T-cell (primary cell): ENCODE measurements at regions not wholly inside any gene's neighbourhood (a gene's known extent, or its start where the extent isn't known, plus 50 kb on each side); places are given as distances from the start of the nearest gene placed in this dataset.

ENCODE experiments used
- ATAC-seq, 4 experiments: fragments of 200-7000 bp in 3 of 4; fragments of 150-1000 bp in 1 of 4; cut with Tn5 transposase; replicated peaks in 1 of 4; 1 replicate in 3 of 4; 2 replicates in 1 of 4; pipeline ENCODE4 v1.10.0; 2021; ENCODE audit warnings: moderate library complexity in 3 of 4, mild to moderate bottlenecking in 2 of 4, moderate number of reproducible peaks in 1 of 4
- CTCF ChIA-PET, 2 donors: fragments of 300-600 bp; sonication (Branson Sonifier 250); formaldehyde crosslinking; loops; one replicate each; lab custom pipeline; 2022; ENCODE audit warnings: antibody characterized with exemption in 2 of 2; lab: Charles Lee
- POLR2A ChIA-PET, 2 donors: fragments of 300-600 bp; sonication (Branson Sonifier 250); formaldehyde crosslinking; loops; one replicate each; lab custom pipeline; 2022; ENCODE audit warnings: antibody characterized with exemption in 2 of 2; lab: Charles Lee
- DNase-seq, 35 experiments: peaks; one replicate each; pipeline versions ENCODE4 v3.0.0 to v3.0.0-alpha.2; 2013 to 2023
- H3K27ac ChIP-seq: one replicate; pipeline ENCODE4 v1.5.1; 2013; ENCODE audit warnings: low read length
- H3K27me3 ChIP-seq, 2 experiments: replicated peaks in 1 of 2; 1 replicate in 1 of 2; 2 replicates in 1 of 2; pipeline versions ENCODE4 v1.6.1 to v1.7.0; 2013; ENCODE audit warnings: low read length in 1 of 2, mixed read lengths in 1 of 2; ENCODE audit not compliant: control insufficient read depth in 2 of 2, insufficient read depth in 2 of 2; ENCODE audit errors: extremely low read depth in 1 of 2
- H3K36me3 ChIP-seq, 2 donors: 1 replicate in 1 of 2; 2 replicates in 1 of 2; pipeline versions ENCODE4 v1.6.1 to v1.7.0; 2013; ENCODE audit warnings: low read length in 1 of 2; ENCODE audit not compliant: control insufficient read depth in 2 of 2, insufficient read depth in 1 of 2; ENCODE audit errors: extremely low read depth in 1 of 2
- H3K4me1 ChIP-seq, 2 experiments: 1 replicate in 1 of 2; 2 replicates in 1 of 2; pipeline versions ENCODE4 v1.6.1 to v1.7.0; 2013; ENCODE audit warnings: low read length in 2 of 2, mixed read lengths in 1 of 2; ENCODE audit not compliant: insufficient read depth in 2 of 2, control insufficient read depth in 1 of 2; ENCODE audit errors: extremely low read depth in 1 of 2
- H3K4me3 ChIP-seq, 2 donors: 1 replicate in 1 of 2; 2 replicates in 1 of 2; pipeline versions ENCODE4 v1.5.1 to v1.7.0; 2013; ENCODE audit warnings: mild to moderate bottlenecking in 2 of 2, low read length in 1 of 2, moderate library complexity in 1 of 2; ENCODE audit not compliant: control insufficient read depth in 1 of 2; ENCODE audit errors: extremely low read depth in 1 of 2
- H3K9me3 ChIP-seq: 2 replicates; pipeline ENCODE4 v1.7.0; 2013
- H3K27ac Mint-ChIP-seq, 2 donors: one replicate each; pipeline ENCODE4 v1.8.0; 2020 to 2021; ENCODE audit warnings: mild to moderate bottlenecking in 2 of 2, mixed read lengths in 2 of 2
- H3K27me3 Mint-ChIP-seq, 2 donors: one replicate each; pipeline ENCODE4 v1.8.0; 2021 to 2022; ENCODE audit warnings: mixed read lengths in 2 of 2
- H3K36me3 Mint-ChIP-seq: one replicate; pipeline ENCODE4 v1.8.0; 2021; ENCODE audit warnings: mixed read lengths
- H3K4me1 Mint-ChIP-seq, 3 donors: one replicate each; pipeline ENCODE4 v1.8.0; 2020 to 2022; ENCODE audit warnings: mixed read lengths in 3 of 3, mild to moderate bottlenecking in 1 of 3
- H3K4me3 Mint-ChIP-seq, 3 donors: one replicate each; pipeline ENCODE4 v1.8.0; 2020 to 2022; ENCODE audit warnings: mild to moderate bottlenecking in 3 of 3, mixed read lengths in 3 of 3, moderate library complexity in 3 of 3
- H3K9me3 Mint-ChIP-seq, 3 donors: one replicate each; pipeline ENCODE4 v1.8.0; 2020 to 2022; ENCODE audit warnings: mixed read lengths in 3 of 3
- WGBS: methylation state at CpG from one replicate; pipeline ENCODE4 v1.1.5; 2013; ENCODE audit warnings: missing lambda C conversion rate; ENCODE audit not compliant: insufficient coverage; 5-methylcytosine and 5-hydroxymethylcytosine counted together

DNA sequence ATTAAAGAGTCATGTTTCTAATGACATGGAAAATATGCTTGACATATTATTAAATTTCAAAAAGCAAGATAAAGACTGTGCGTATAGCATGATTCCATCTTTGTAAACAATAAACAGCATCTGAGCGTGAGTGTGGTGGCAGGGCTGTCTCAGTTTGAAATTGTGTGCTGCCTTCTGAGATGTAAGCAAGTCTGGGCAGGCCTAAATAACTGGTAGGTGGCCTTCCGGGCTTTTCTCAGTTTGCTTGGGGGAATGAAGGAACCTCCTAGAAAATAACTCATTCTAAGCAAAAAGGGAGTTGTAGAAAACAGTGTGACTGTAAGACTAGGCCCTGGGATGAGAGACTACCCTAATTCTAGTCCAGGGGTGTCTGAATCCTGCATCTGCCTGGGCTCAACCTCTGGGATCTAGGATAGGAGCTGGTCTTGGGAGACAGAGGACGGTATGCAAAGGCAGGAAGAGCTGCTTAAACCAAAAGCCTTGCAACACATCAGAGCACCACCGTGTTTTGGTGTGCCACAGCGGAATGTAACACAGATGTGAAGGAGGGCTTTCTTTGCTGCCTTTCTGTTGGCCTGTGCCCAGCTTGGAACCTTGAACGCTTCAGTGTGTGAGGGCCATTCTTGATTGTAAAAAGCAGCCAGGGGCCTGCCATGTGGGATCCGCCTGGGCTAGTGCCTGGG lies 63.5 kb upstream of the L3MBTL3 start:
- no peaks in the 10 kb centered on the region for H3K36me3 ChIP-seq
- no peak for DNase-seq
- Mint-ChIP-seq H3K4me1 (no peaks in the 10 kb centered on the region), H3K9me3 (no peaks in the 10 kb centered on the region), H3K27ac (no peak overlapping the region), H3K36me3 (no peaks in the 10 kb centered on the region), H3K4me3 (no peak overlapping the region), H3K27me3 (peaks cover 0 to 4% of the 10 kb centered on the region in 2 donors)
- H3K9me3 ChIP-seq, result no peaks in the 10 kb centered on the region
- CTCF ChIA-PET, result interaction anchor here in 1 of 2 donors (0.5 kb wide), 1 partner anchor 29 kb away, joined by 4 read pairs; no protein-coding TSS in a partner anchor
- POLR2A ChIA-PET, result no interaction called here
- H3K27ac ChIP-seq, result no peak overlapping the region
- no peaks in the 10 kb centered on the region for H3K27me3 ChIP-seq
- no peaks in the 10 kb centered on the region for H3K4me1 ChIP-seq
- no peak overlapping the region for H3K4me3 ChIP-seq
- WGBS, result 88% methylated on average over 5 of the region's 8 CpGs
- no peak for ATAC-seq

DNA sequence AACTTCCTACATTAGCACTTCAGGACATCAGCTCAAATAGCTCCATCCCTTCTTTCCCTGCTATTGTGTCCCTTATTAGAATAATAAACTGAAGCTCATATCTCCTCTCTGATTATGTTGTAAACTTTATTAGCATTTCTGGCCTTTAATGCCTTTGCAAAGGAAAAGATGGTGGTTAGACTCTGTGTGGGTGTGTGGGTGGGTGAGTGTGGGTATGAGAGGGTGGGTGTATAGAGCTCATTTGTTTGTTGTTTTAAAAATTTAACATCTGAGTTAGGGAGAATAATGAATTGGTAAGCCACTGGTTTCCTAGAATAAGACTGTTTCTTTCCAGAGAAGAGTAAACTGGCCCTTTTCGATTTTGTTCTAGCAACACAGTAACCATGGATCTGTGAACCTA lies 70.6 kb upstream of the L3MBTL3 start:
- ATAC-seq (no peak), DNase-seq (no peak)
- no CpG with 5 or more reads among the region's 1 CpG for WGBS
- no peaks in the 10 kb centered on the region for H3K4me1 ChIP-seq
- ChIA-PET CTCF (interaction anchor here (0.6 to 1.5 kb wide), 4 partner anchors 8 to 349 kb away, joined by 3 to 4 read pairs (median 4); no protein-coding TSS in a partner anchor), POLR2A (no interaction called here)
- H3K9me3 ChIP-seq, result no peaks in the 10 kb centered on the region
- no peaks in the 10 kb centered on the region for H3K36me3 ChIP-seq
- H3K27me3 ChIP-seq, result no peaks in the 10 kb centered on the region
- peaks cover 4 to 9% of the 10 kb centered on the region in 2 donors for H3K27me3 Mint-ChIP-seq
- no peak overlapping the region for H3K4me3 Mint-ChIP-seq
- no peaks in the 10 kb centered on the region for H3K4me1 Mint-ChIP-seq
- H3K36me3 Mint-ChIP-seq, result no peaks in the 10 kb centered on the region
- H3K9me3 Mint-ChIP-seq, result no peaks in the 10 kb centered on the region
- no peak overlapping the region for H3K27ac Mint-ChIP-seq
- H3K4me3 ChIP-seq, result no peak overlapping the region
- H3K27ac ChIP-seq, result no peak overlapping the region

DNA sequence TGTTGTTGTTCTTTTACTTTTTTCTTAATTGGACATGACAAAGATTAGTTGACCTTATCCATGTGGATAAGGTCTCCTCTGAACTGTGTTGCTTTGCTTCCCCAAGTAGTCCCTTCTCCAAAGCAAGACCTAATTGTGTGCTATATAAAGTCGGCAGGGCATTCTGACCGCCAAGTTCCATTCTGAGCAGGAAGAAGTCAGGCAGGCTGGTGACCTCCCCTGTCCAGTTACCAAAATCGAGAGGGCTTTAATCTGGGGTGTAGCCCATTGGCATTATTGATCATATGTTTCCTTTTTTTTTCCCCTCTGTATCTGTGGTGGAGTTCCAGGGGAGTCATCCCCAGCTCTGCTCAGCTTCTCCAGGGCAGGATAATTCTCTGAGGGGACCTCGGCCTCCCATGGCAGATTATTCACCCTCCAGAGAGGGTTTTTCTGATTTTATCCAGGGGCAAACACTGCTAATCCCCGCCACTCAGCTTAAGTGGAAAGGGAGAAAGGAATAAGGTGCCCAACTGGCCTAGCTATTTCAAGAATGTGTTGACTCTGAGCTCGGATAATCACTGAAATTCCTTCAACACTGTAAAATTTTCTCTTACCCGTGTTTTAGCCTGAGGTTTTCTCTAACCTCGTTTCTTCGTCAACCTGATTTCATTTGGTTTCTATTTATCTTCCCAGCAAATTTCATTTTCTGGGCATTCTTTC lies 71.8 kb upstream of the L3MBTL3 start:
- H3K36me3 ChIP-seq, result no peaks in the 10 kb centered on the region
- no peak for ATAC-seq
- H3K9me3 Mint-ChIP-seq, result no peaks in the 10 kb centered on the region
- no peaks in the 10 kb centered on the region for H3K27me3 ChIP-seq
- H3K4me3 ChIP-seq, result no peak overlapping the region
- ChIA-PET CTCF (no interaction called here), POLR2A (no interaction called here)
- H3K4me1 ChIP-seq, result no peaks in the 10 kb centered on the region
- no peak overlapping the region for H3K27ac Mint-ChIP-seq
- WGBS, result no CpG with 5 or more reads among the region's 9 CpGs
- H3K27me3 Mint-ChIP-seq, result peaks cover 4 to 5% of the 10 kb centered on the region in 2 donors
- no peak overlapping the region for H3K4me3 Mint-ChIP-seq
- H3K27ac ChIP-seq, result no peak overlapping the region
- H3K4me1 Mint-ChIP-seq, result no peaks in the 10 kb centered on the region
- H3K9me3 ChIP-seq, result no peaks in the 10 kb centered on the region
- H3K36me3 Mint-ChIP-seq, result no peaks in the 10 kb centered on the region
- no peak for DNase-seq

DNA sequence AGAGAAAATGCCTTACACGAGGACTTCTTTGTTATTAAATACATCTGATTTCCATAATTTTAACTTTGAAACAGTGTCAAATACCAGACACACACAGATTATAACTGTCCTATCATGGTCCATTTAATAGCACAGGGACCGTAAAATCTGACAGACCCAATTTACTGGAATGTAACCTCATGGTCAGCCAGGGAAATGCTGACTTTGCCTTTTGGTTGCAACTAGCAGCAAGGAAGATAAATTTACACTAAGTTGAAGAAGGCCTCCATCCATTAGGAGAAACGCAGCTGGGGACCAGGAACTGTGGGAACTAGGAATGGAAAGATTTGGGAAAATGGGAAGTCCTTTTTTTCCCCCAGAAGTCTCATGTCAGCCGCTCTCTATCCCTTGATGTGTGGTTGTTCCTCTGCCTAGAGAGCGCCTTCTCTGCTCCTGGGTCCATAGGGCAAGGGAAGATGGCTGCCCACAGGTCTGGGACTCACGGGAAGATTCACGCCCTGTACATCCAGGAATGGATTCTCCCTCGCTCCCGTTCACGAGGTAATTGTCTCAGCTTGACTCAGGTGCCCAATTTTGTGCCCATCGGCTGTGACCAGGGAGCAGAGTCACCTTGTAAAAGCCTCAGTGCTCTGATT lies 74.6 kb upstream of the L3MBTL3 start:
- ChIA-PET POLR2A (no interaction called here), CTCF (no interaction called here)
- Mint-ChIP-seq H3K27ac (no peak overlapping the region), H3K36me3 (no peaks in the 10 kb centered on the region), H3K9me3 (no peaks in the 10 kb centered on the region), H3K4me1 (no peaks in the 10 kb centered on the region), H3K4me3 (no peak overlapping the region), H3K27me3 (peaks cover 14 to 19% of the 10 kb centered on the region in 2 donors)
- Histone ChIP-seq H3K4me3 (no peak overlapping the region), H3K27me3 (peaks cover 0 to 3% of the 10 kb centered on the region in 2 experiments), H3K9me3 (no peaks in the 10 kb centered on the region), H3K27ac (no peak overlapping the region), H3K4me1 (no peaks in the 10 kb centered on the region), H3K36me3 (no peaks in the 10 kb centered on the region)
- WGBS, result 91% methylated on average over 8 of the region's 11 CpGs
- ATAC-seq (no peak), DNase-seq (no peak)

DNA sequence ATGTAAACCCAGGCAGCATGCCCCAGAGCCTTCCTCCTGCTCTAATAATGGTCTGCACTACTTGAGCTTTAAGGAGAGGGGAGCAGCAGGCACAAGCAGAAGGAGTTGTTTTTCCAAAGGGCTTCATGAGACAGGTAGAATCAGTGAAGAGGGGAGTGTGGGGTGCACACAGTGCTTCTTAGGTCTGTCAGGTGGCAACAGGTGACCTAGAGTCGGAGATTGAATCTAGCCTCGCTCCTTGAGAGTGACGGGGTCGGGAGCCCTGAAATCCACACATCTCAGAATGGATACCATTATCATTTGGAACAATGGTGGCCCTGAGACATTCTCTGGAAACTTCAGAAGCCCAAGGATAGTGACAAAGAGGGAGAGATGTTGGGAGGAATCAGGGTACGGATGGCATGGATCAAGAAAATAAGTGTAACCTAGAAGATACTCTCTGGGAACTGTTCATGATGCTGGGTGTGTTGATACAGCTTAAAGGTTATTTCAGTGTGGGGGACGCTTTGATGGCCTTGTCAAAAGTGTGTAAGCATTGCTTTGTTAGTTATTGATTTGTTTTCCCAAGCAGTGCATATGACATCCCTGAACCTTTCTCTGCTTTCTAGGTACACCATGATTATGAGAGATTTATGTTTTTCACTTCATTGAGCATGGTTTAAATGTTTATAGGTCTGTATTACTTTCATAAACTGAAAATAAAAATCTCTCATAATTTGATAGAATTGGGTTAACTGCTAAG lies 77.8 kb upstream of the L3MBTL3 start:
- WGBS, result 100% methylated on average over 2 of the region's 6 CpGs
- Mint-ChIP-seq H3K9me3 (no peaks in the 10 kb centered on the region), H3K4me3 (no peak overlapping the region), H3K27me3 (peaks cover 19 to 27% of the 10 kb centered on the region in 2 donors), H3K36me3 (no peaks in the 10 kb centered on the region), H3K27ac (no peak overlapping the region), H3K4me1 (peaks cover 0 to 4% (median 3%) of the 10 kb centered on the region in 3 donors)
- Histone ChIP-seq H3K36me3 (no peaks in the 10 kb centered on the region), H3K4me3 (no peak overlapping the region), H3K27me3 (peaks cover 0 to 3% of the 10 kb centered on the region in 2 experiments), H3K4me1 (no peaks in the 10 kb centered on the region), H3K27ac (no peak overlapping the region), H3K9me3 (no peaks in the 10 kb centered on the region)
- no peak for ATAC-seq
- POLR2A ChIA-PET, result interaction anchor here in 1 of 2 donors (0.5 kb wide), 1 partner anchor 187 kb away, joined by 5 read pairs; no protein-coding TSS in a partner anchor
- CTCF ChIA-PET, result interaction anchor here in 1 of 2 donors (0.6 kb wide), 1 partner anchor 387 kb away, joined by 3 read pairs; no protein-coding TSS in a partner anchor
- DNase-seq, result no peak
